ENCODE measurements at regions not wholly inside any gene's neighbourhood (a gene's known extent, or its start where the extent isn't known, plus 50 kb on each side); places are given as distances from the start of the nearest gene placed in this dataset.

DNA sequence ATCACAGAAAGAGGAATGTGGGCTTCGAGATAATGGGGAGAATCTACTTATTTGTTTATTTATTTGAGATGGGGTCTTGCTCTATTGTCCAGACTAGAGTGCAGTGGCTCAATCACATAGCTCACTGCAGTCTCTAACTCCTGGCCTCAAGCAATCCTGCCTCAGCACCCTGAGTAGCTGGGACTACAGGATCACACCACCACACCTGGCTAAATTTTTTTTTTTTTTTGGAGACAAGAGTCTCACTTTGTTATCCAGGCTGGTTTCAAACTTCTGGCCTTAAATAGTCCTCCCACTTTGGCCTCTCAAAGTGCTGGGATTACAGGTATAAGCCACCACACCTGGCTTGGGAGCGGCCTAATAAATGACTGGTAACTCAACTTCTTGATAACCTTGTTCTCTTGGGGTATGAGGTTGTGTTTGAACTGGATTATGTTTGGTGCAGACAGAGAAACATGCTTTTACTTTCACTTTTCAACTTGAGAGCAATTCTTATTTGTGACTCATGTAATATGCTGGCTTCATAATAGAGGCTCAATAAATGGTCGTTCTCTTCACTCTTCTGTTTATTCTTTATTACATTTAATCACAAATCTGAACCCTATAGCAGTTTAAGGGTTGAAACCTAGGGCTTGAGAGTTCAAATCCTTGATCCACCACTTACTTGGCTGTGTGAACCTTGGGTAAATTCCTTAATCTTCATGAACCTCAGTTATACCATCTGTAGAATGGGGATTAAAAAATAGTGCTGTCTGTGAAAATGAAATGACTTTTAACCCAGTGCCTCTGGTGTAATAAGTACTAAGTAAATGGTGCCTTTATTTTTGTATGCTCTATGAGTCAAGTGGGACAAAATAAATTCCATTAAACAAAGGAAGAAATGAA is 129.1 kb upstream of the HS3ST2 start:
- Histone ChIP-seq H3K14ac (ENCODE audit: insufficient read depth, low read length) (no peak overlapping the region), H3K27me3 (ENCODE audit: insufficient read depth, low read length) (no peaks in the 10 kb centered on the region), H2BK15ac (ENCODE audit: low read depth, low read length) (no peak overlapping the region), H4K20me1 (ENCODE audit: control insufficient read depth, insufficient read depth, insufficient read length) (no peaks in the 10 kb centered on the region), H4K91ac (ENCODE audit: insufficient read length, low read depth, low read length) (no peak overlapping the region), H3K9me3 (ENCODE audit: control insufficient read depth, low read depth, low read length) (peaks cover 4% of the 10 kb centered on the region), H2BK20ac (ENCODE audit: low read depth, low read length, poor library complexity, severe bottlenecking) (no peak overlapping the region), H3K23ac (ENCODE audit: insufficient read length, low read depth, low read length) (no peak overlapping the region), H3T11ph (ENCODE audit: low read length) (no peak overlapping the region), H2AFZ (ENCODE audit: low read length) (no peak overlapping the region), H2AK5ac (ENCODE audit: insufficient read length, low read length) (no peak overlapping the region), H3K4ac (ENCODE audit: low read depth, low read length) (no peak overlapping the region), H3K4me1 (ENCODE audit: insufficient read depth, low read length) (peaks cover 3% of the 10 kb centered on the region; the same call in 1 of the 2 replicates), H3K56ac (ENCODE audit: insufficient read length, low read depth, low read length) (no peak overlapping the region), H3K9ac (ENCODE audit: extremely low read depth, insufficient read length, low read length) (no peak overlapping the region), H3K27ac (ENCODE audit: insufficient read length, low read depth, low read length) (no peak overlapping the region), H3K23me2 (ENCODE audit: insufficient read length, low read depth, low read length, poor library complexity, severe bottlenecking) (no peaks in the 10 kb centered on the region), H3K79me1 (ENCODE audit: insufficient read depth, low read depth, low read length, poor library complexity, severe bottlenecking) (no peaks in the 10 kb centered on the region), H2BK120ac (ENCODE audit: low read depth, low read length, poor library complexity, severe bottlenecking) (no peak overlapping the region), H4K8ac (replicated peaks; ENCODE audit: insufficient read length, low read depth, low read length) (no peak overlapping the region), H3K4me2 (ENCODE audit: insufficient read depth, insufficient read length, low read length) (no peak overlapping the region), H3K79me2 (ENCODE audit: insufficient read depth, low read length) (no peaks in the 10 kb centered on the region), H2BK5ac (ENCODE audit: insufficient read length, low read length) (no peak overlapping the region), H4K5ac (ENCODE audit: insufficient read length, low read depth, low read length) (no peak overlapping the region), H3K18ac (ENCODE audit: insufficient read length, low read depth, low read length) (no peak overlapping the region), H2BK12ac (ENCODE audit: insufficient read length, low read depth, low read length) (no peak overlapping the region)
- H3K36me3 Mint-ChIP-seq (ENCODE audit: insufficient read depth in 1 of 3, low read depth in 3 of 3), result peaks cover 6 to 13% (median 8%) of the 10 kb centered on the region in 3 experiments; a peak in 6 of 7 replicates
- peak overlapping the region in 1 of 3 experiments; percentile 5; a peak in 2 of 7 replicates for H3K27ac Mint-ChIP-seq
- no CpG with 5 or more reads among the region's 3 CpGs for WGBS (ENCODE audit: extremely low coverage, insufficient read length, low lambda C conversion rate)
- 0 out of 2 replicates have a peak, but pooled peaks cover 3% of the 10 kb centered on the region for H3K27me3 Mint-ChIP-seq (ENCODE audit: low read depth)
- H3K4me1 Mint-ChIP-seq, result peaks cover 15 to 16% of the 10 kb centered on the region in 2 experiments
- H3K9me3 Mint-ChIP-seq, result peaks cover 13% of the 10 kb centered on the region in 2 experiments
- DNase-seq, result no peak
- H3K4me3 Mint-ChIP-seq, result no peak overlapping the region
- TF ChIP-seq, protein P1, sequence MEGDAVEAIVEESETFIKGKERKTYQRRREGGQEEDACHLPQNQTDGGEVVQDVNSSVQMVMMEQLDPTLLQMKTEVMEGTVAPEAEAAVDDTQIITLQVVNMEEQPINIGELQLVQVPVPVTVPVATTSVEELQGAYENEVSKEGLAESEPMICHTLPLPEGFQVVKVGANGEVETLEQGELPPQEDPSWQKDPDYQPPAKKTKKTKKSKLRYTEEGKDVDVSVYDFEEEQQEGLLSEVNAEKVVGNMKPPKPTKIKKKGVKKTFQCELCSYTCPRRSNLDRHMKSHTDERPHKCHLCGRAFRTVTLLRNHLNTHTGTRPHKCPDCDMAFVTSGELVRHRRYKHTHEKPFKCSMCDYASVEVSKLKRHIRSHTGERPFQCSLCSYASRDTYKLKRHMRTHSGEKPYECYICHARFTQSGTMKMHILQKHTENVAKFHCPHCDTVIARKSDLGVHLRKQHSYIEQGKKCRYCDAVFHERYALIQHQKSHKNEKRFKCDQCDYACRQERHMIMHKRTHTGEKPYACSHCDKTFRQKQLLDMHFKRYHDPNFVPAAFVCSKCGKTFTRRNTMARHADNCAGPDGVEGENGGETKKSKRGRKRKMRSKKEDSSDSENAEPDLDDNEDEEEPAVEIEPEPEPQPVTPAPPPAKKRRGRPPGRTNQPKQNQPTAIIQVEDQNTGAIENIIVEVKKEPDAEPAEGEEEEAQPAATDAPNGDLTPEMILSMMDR (conservative IDR thresholded peaks at IDR 0.05), result no peak
